ENCODE measurements at regions not wholly inside any gene's neighbourhood (a gene's known extent, or its start where the extent isn't known, plus 50 kb on each side); places are given as distances from the start of the nearest gene placed in this dataset.

DNA sequence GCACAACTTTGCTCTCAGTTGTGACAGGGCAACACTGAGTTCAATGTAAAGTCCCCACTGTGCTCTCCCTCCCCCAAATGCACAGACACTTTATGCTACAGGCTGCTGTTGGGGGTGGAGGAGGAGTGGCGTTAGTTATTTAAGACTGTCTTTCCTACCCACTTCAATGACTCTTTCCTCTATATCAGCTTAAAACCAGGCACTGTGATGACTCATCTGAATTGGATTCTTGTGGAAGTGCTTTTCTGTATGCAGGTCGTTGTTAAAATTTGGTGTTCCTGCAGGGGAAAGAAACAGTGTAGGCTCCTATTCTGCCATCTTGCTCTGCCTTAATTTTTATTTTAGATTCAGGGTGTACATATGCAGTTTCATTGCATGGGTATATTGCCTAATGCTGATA lies 1157.2 kb upstream of the ADGRL3 start:
- TF ChIP-seq, protein P1, sequence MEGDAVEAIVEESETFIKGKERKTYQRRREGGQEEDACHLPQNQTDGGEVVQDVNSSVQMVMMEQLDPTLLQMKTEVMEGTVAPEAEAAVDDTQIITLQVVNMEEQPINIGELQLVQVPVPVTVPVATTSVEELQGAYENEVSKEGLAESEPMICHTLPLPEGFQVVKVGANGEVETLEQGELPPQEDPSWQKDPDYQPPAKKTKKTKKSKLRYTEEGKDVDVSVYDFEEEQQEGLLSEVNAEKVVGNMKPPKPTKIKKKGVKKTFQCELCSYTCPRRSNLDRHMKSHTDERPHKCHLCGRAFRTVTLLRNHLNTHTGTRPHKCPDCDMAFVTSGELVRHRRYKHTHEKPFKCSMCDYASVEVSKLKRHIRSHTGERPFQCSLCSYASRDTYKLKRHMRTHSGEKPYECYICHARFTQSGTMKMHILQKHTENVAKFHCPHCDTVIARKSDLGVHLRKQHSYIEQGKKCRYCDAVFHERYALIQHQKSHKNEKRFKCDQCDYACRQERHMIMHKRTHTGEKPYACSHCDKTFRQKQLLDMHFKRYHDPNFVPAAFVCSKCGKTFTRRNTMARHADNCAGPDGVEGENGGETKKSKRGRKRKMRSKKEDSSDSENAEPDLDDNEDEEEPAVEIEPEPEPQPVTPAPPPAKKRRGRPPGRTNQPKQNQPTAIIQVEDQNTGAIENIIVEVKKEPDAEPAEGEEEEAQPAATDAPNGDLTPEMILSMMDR (IDR thresholded peaks at IDR 0.05): no peak
- no peak for TF ChIP-seq POLR2A (IDR thresholded peaks at IDR 0.05)

All from sigmoid colon (tissue), 3 donors.